DOHH2 (cell line): ENCODE measurements at regions not wholly inside any gene's neighbourhood (a gene's known extent, or its start where the extent isn't known, plus 50 kb on each side); places are given as distances from the start of the nearest gene placed in this dataset.
"Not testable (repeated sequence)": the region's sequence is repeated elsewhere in the genome, so short reads cannot be mapped to it uniquely, and the experiment has no call there.

Experiments
- H3F3A ChIP-seq: fragments of 200-600 bp; sonication (generic), shearing (Covaris generic); 2 replicates; pipeline ENCODE4 v1.6.0; 2016; ENCODE audit warnings: antibody characterized with exemption, mild to moderate bottlenecking; ENCODE audit not compliant: control insufficient read depth, insufficient read depth
- H3K27ac ChIP-seq: fragments of 200-600 bp; sonication (generic); 2 replicates; pipeline ENCODE4 v1.5.1; 2014; ENCODE audit warnings: low read depth, mild to moderate bottlenecking, low read length, moderate library complexity
- H3K27me3 ChIP-seq: fragments of 200-600 bp; sonication (generic); 2 replicates; pipeline ENCODE4 v1.6.1; 2014; ENCODE audit warnings: mild to moderate bottlenecking, low read length, mixed read lengths; ENCODE audit not compliant: control insufficient read depth
- H3K36me3 ChIP-seq: fragments of 200-600 bp; sonication (generic); 2 replicates; pipeline ENCODE4 v1.6.1; 2014; ENCODE audit warnings: mild to moderate bottlenecking, low read length, moderate library complexity, mixed read lengths; ENCODE audit not compliant: control insufficient read depth
- H3K4me1 ChIP-seq: fragments of 200-600 bp; sonication (generic); 2 replicates; pipeline ENCODE4 v1.6.1; 2014; ENCODE audit warnings: mild to moderate bottlenecking, low read length, mixed read lengths; ENCODE audit not compliant: control insufficient read depth
- H3K4me2 ChIP-seq: fragments of 200-600 bp; sonication (generic); 2 replicates; pipeline ENCODE4 v1.6.0; 2014; ENCODE audit warnings: mild to moderate bottlenecking, low read length, moderate library complexity
- H3K4me3 ChIP-seq: fragments of 200-600 bp; sonication (generic); 2 replicates; pipeline ENCODE4 v1.5.1; 2014; ENCODE audit warnings: mild to moderate bottlenecking, low read length, mixed read lengths
- H3K79me2 ChIP-seq: fragments of 200-600 bp; sonication (generic); 2 replicates; pipeline ENCODE4 v1.6.1; 2014; ENCODE audit warnings: mild to moderate bottlenecking, low read length, mixed read lengths; ENCODE audit not compliant: control insufficient read depth
- H3K9me2 ChIP-seq: fragments of 200-600 bp; sonication (generic); replicated peaks from 2 replicates; pipeline ENCODE4 v1.6.1; 2014; ENCODE audit warnings: mild to moderate bottlenecking, low read length, mixed read lengths; ENCODE audit not compliant: control insufficient read depth
- H3K9me3 ChIP-seq: fragments of 200-600 bp; sonication (generic); 2 replicates; pipeline ENCODE4 v1.6.1; 2014; ENCODE audit warnings: antibody characterized with exemption, low read length, mixed read lengths; ENCODE audit not compliant: control insufficient read depth, insufficient read depth
- H4K20me1 ChIP-seq: fragments of 200-600 bp; sonication (generic); 2 replicates; pipeline ENCODE4 v1.6.0; 2014; ENCODE audit warnings: low read depth, mild to moderate bottlenecking, antibody characterized with exemption, low read length, moderate library complexity; ENCODE audit not compliant: control insufficient read depth, insufficient read depth
- EZH2phosphoT487 ChIP-seq: fragments of 200-600 bp; sonication (generic); IDR thresholded peaks from 2 replicates; pipeline ENCODE4 v1.6.1; 2017; ENCODE audit warnings: borderline replicate concordance, mild to moderate bottlenecking, antibody characterized with exemption, low read length, moderate library complexity, mixed read lengths
- TF ChIP-seq, protein P1 (sequence below): fragments of 200-600 bp; sonication (generic); IDR thresholded peaks from one replicate; pipeline ENCODE4 v1.5.1; 2014; ENCODE audit warnings: antibody characterized with exemption, mild to moderate bottlenecking, low read depth, low read length; ENCODE audit not compliant: poor library complexity, severe bottlenecking

DNA sequence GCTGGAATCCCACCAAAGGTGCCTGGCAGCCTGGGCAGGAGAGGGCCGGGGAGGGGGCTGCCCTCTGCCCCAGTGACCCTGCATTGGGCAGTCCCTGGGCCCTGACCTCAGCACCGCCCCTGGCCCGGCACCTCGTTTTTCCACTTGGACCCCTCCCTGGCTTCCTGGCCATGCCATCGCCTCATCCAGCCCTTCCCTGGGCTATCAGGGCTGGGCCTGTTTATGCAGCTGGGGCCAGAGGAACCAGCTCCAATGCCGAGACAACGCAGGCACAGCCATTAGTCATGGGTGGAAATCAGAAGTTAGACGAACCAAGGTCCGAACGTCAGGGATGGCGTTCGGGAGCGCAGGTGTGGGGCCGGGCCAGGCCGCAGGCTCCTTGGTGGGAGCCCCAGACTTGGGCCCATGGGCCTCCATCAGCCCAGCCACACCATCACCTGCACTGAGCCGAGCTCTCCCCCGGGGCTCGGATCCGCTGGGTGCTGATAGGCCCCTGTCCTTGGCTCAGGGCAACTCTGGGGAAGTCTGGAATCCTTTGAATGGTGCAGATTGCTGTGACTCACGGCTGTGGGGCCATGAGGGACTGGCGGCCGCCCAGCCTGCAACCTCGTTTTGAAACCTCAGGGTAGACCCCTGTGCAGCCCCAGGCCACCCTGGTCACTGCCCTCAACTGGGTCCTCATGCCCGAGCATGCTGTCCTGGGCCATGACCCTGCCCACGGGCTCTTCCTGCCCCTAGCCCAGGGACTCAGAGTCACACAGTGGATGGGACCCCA lies 169.4 kb downstream of the KIF26A start:
- H3K27ac ChIP-seq, result no peak overlapping the region
- no peaks in the 10 kb centered on the region for H3F3A ChIP-seq
- H3K9me2 ChIP-seq, result no peaks in the 10 kb centered on the region
- H4K20me1 ChIP-seq, result no peaks in the 10 kb centered on the region
- H3K9me3 ChIP-seq, result peaks cover 46% of the 10 kb centered on the region
- no peaks in the 10 kb centered on the region for H3K36me3 ChIP-seq
- H3K27me3 ChIP-seq, result no peaks in the 10 kb centered on the region
- H3K79me2 ChIP-seq, result no peaks in the 10 kb centered on the region
- TF ChIP-seq, protein P1, sequence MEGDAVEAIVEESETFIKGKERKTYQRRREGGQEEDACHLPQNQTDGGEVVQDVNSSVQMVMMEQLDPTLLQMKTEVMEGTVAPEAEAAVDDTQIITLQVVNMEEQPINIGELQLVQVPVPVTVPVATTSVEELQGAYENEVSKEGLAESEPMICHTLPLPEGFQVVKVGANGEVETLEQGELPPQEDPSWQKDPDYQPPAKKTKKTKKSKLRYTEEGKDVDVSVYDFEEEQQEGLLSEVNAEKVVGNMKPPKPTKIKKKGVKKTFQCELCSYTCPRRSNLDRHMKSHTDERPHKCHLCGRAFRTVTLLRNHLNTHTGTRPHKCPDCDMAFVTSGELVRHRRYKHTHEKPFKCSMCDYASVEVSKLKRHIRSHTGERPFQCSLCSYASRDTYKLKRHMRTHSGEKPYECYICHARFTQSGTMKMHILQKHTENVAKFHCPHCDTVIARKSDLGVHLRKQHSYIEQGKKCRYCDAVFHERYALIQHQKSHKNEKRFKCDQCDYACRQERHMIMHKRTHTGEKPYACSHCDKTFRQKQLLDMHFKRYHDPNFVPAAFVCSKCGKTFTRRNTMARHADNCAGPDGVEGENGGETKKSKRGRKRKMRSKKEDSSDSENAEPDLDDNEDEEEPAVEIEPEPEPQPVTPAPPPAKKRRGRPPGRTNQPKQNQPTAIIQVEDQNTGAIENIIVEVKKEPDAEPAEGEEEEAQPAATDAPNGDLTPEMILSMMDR, result no peak
- no peak for TF ChIP-seq EZH2phosphoT487
- no peaks in the 10 kb centered on the region for H3K4me1 ChIP-seq
- no peak overlapping the region for H3K4me3 ChIP-seq
- H3K4me2 ChIP-seq, result no peak overlapping the region

DNA sequence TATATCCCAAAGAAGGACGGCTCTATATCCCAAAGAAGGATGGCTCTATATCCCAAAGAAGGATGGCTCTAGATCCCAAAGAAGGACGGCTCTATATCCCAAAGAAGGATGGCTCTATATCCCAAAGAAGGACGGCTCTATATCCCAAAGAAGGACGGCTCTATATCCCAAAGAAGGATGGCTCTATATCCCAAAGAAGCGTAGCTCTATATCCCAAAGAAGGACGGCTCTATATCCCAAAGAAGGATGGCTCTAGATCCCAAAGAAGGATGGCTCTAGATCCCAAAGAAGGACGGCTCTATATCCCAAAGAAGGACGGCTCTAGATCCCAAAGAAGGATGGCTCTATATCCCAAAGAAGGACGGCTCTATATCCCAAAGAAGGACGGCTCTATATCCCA lies 170.1 kb downstream of the KIF26A start:
- not testable (repeated sequence) for H3F3A ChIP-seq, H3K9me2 ChIP-seq, H3K4me1 ChIP-seq, H3K4me2 ChIP-seq, H3K36me3 ChIP-seq, H3K27ac ChIP-seq, H3K4me3 ChIP-seq, H3K79me2 ChIP-seq, H3K27me3 ChIP-seq, H4K20me1 ChIP-seq
- peaks cover 39% of the 10 kb centered on the region; the same call in 1 of the 2 replicates for H3K9me3 ChIP-seq

DNA sequence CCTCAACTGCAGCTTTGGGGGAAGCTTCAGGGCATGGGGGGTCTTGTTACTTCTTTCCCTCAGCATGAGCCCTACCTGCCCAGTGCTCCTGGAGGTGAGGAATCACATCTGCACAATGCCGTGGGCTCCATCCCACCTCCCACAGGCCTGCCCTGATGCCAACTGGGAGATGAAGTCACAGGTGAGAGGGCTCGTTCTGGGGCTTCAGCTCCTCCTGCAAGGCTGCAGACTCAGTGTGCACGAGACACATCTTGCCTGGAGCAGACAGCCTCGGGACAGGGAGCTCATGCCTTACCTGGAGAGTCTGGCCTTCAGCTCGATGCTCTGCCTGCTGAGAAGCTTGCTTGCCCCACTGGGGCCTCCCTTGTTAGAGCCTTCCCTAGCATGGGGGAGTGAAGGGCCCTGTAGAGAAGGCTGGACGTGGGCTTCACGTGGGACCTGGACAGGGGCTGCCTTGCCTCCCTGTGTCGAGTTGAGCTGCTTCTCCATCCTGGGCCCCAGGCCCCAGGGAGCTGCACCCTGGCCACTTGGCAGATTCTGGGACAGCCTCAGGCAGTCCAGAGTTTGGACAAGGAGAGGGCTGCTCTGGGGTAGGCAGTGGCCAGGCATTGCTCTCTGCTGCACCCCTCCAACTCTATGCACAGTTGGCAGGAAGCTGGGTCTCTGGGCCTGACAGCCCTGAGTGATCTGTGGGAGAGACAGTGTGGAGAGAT lies 171.4 kb downstream of the KIF26A start:
- Histone ChIP-seq H3K9me3 (peaks cover 27% of the 10 kb centered on the region; the same call in 1 of the 2 replicates), H3K27me3 (no peaks in the 10 kb centered on the region), H3K4me1 (no peaks in the 10 kb centered on the region), H3K4me3 (no peak overlapping the region), H3K4me2 (no peak overlapping the region), H4K20me1 (no peaks in the 10 kb centered on the region), H3K79me2 (no peaks in the 10 kb centered on the region), H3K9me2 (no peaks in the 10 kb centered on the region), H3F3A (no peaks in the 10 kb centered on the region), H3K36me3 (no peaks in the 10 kb centered on the region), H3K27ac (no peak overlapping the region)
- TF ChIP-seq EZH2phosphoT487, result no peak
- TF ChIP-seq, protein P1, result no peak

DNA sequence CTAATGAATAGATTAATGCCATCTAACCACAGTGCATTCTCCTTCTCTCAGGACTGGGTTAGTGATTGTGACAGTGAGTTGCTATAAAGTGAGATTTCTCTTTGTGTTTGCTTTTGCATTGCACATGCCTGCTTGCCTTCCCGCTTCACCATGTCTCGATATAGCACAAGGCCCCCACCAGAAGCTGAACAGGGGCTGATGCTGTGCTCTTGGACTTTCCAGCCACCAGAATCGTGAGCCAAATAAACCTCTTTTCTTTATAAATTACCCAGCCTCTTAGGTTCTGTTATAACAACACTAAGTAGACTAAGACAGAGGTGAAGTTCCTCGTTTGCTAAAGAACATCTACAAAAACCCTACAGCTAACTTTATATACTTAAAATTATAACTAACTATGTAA lies 173.0 kb downstream of the KIF26A start:
- Histone ChIP-seq H4K20me1 (no peaks in the 10 kb centered on the region), H3F3A (no peaks in the 10 kb centered on the region), H3K27me3 (no peaks in the 10 kb centered on the region), H3K4me3 (no peak overlapping the region), H3K9me2 (no peaks in the 10 kb centered on the region), H3K27ac (no peak overlapping the region), H3K36me3 (no peaks in the 10 kb centered on the region), H3K9me3 (peaks cover 18% of the 10 kb centered on the region; the same call in 1 of the 2 replicates), H3K4me2 (no peak overlapping the region), H3K79me2 (no peaks in the 10 kb centered on the region), H3K4me1 (no peaks in the 10 kb centered on the region)
- no peak for TF ChIP-seq EZH2phosphoT487
- TF ChIP-seq, protein P1, result no peak
